Suppressor macrophage (primary cell): ENCODE measurements at regions not wholly inside any gene's neighbourhood (a gene's known extent, or its start where the extent isn't known, plus 50 kb on each side); places are given as distances from the start of the nearest gene placed in this dataset.
A peak's percentile ranks its signal among the peaks of the same experiment; 100 is the strongest.

ENCODE experiments used
- DNase-seq, 4 experiments: peaks; one replicate each; pipeline ENCODE4 v3.0.0-alpha.2; 2020 to 2022

DNA sequence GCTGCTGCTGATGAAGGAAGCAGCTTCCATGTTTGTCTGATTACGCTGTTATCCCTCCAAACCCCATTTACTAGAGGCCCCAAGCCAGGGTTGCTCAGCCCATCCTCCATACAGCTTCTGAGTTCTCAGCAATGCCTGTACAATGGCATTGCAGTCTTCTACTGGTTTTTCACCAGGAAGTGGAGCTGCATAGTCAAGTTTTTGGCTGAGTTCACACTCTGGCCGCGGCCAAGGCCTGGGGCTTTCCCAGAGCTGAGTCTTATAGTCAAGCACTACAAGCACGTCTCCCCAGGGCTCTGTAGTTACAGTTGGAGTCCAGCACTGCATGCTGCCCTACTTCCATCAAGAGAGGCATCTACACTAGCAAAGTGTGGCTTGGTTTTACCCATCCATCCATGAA, 182.5 kb downstream of the POU4F1 start:
- DNase-seq: no peak

DNA sequence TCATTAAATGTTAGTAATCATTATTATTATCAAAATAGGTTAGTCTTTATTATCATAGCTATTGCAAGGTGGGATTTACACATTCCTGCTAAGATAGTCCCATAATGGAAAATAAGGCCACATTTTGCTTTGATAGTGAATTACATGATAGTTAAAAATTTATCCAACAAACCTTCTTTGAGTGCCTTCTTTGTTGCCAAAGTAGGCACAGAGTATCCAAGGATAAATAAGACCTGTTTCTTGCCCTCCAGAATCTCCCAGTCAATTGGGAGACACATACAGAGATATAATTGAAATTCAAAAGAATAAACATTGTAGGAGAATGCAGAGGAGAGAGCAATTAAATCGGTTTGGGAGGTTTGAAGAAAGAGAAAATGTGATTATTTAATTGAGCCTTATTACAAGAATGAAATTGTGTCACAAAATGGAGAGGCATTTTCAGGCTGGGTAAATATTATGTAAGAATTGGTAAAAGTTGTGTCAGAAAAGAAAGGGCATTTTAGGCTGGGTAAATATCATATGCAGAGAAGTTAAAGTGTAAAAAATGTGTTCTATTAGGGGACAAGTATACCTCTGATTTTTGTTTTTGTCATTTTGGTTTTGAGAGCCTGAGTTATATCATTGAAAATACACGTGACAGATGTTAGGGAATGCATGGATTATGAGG, 189.3 kb downstream of the POU4F1 start:
- DNase-seq: no peak

GRCh38 chr13:78410847-78411246, 192.5 kb downstream of the POU4F1 start:
- DNase-seq: no peak

DNA sequence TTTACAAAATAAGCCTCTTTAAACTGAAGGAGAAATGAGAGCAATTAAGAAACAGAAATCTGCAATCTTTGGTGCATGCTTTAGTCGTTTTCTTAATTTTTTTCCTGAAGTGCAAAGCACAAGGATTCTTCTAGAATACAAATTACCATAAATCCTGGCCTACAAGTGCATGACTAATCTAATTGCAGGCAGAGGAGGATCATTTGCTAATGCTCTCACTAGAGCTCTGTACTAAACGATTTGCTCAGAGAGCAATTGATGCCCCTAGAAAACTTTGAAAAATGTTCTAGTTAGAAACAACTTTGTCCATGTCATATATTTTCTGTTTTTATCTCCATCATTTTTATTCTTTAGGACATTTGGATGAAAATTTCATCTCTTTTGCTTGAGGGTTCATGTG, 193.2 kb downstream of the POU4F1 start:
- no peak for DNase-seq

- DNase-seq: no peak
These were observed 194.2 kb downstream of the POU4F1 start for GRCh38 chr13:78409172-78409571.

GRCh38 chr13:78404846-78405360, 198.4 kb downstream of the POU4F1 start:
- DNase-seq: no peak

DNA sequence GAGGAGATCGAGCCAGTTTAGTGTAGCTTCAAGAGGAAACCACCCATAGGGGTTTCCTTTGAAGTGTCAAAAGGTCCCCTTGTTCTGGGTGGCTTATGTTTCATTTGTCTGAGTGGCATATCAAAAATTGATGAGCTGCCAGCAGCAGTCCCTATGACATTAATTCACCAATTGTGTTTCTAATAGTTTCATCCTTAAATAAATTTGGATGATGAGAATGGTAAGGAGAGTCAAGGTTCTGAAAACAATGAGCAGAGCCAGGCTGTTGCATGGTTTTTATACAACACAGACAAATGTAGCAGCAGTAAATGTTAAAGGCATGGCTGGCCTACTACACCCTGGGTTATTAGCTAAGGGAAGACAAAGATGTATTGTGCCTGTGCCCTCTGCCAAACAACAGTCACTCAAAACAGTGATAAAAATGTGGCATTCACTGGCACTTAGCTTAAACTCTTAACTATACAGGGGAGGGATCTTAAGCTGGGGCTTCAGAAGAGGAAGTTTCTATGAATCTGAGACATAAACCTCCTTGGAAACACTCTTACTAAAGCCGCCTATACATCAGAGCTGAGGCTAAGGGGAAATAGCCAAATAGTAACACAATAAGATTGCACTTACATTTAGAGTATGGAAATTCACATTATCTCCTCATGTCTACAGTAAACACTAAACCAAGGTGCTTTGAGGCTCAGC, 200.5 kb downstream of the POU4F1 start:
- peak in 1 of 4 experiments; percentile 17 for DNase-seq

GRCh38 chr13:78401873-78402707, 201.3 kb downstream of the POU4F1 start:
- DNase-seq: no peak

GRCh38 chr13:78398743-78399410, 204.5 kb downstream of the POU4F1 start:
- peak in 1 of 4 experiments; percentile 11 for DNase-seq

GRCh38 chr13:78393286-78394142, 209.8 kb downstream of the POU4F1 start:
- DNase-seq: no peak

- no peak for DNase-seq
These were observed 219.5 kb downstream of the POU4F1 start for GRCh38 chr13:78383899-78384298.

DNA sequence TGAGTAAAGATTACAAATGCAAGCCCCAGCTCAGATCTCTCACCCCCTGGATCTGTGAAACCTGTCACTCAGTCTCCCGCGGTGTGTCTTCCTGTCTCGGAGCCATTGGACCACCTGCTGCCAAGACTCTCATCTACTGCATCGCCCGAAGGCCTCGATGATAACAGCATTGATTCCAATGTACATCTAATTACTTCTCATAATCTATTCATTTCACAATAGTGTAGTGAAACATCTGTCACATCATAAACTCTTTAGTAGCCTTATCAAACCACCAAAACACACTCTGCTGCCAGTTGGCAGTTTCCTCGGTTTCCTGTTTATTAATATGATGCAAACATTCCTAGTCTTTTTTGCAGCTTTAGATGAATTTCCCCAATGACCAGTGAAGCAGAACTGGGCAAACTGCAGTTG, 220.3 kb downstream of the POU4F1 start:
- DNase-seq: peak in 1 of 4 experiments; percentile 10

DNA sequence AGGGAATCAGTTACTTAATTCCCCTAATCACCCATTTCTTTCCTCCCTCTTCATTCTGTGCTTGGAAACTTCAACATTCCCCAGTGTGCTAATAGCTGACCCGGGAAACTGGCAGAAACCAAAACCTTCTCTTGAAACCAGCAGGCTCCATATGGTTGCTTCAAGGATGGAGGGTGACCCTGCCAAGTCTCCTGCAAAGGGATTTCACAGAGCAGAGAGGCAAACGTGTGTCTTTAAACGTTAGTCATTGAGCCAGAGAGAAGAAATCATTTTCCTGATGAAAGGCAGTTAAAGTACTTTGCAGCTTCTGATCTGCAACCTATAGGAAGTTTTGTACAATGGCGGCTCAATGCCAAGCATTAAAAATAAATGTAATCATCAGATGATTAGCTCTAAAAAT, 220.9 kb downstream of the POU4F1 start:
- DNase-seq: no peak

GRCh38 chr13:78376822-78377221, 226.5 kb downstream of the POU4F1 start:
- no peak for DNase-seq

GRCh38 chr13:78376033-78376432, 227.3 kb downstream of the POU4F1 start:
- DNase-seq: peak; percentile 38 to 75 (median 60)

- DNase-seq: no peak
These were observed 230.8 kb downstream of the POU4F1 start for GRCh38 chr13:78372581-78372980.

GRCh38 chr13:78370231-78370630, 233.1 kb downstream of the POU4F1 start:
- no peak for DNase-seq

GRCh38 chr13:78364711-78365110, 238.6 kb downstream of the POU4F1 start:
- DNase-seq: no peak

DNA sequence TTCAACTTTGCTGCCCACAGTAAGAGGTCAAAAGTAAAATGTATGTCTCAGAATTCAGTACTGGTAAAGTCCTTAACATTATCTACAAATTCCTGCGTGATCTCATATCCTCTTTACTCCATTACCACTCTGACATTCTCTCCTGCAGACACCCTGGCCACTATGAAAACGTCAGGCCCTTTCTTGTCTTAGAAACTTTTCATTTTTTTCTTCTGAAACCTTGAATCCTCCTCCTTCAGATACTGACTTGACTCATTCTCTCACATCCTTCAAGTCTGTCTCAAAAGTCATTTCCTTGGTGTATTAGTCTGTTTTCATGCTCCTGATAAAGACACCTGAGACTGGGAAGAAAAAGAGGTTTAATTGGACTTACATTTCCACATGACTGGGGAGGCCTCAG, 262.3 kb downstream of the POU4F1 start:
- no peak for DNase-seq

DNA sequence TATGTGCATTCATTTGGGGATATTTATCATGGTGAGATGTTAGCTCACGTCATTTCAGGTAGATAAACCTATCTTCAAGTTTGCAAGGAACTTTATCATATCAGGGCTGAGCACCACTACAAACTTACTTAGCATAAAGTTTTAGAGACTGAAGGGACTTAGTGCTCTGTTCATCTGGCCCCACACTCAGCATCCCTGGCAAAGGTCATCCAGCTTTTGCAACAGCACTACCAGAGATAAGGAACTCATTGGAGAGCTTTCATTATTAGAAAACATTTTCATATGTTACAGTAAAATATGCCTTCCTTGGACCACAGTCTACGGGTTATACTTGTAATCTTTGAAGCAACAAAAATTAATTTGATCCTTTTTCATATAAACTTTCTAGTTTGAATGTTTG, 263.4 kb downstream of the POU4F1 start:
- no peak for DNase-seq

GRCh38 chr13:78334059-78334458, 269.3 kb downstream of the POU4F1 start:
- DNase-seq: no peak

DNA sequence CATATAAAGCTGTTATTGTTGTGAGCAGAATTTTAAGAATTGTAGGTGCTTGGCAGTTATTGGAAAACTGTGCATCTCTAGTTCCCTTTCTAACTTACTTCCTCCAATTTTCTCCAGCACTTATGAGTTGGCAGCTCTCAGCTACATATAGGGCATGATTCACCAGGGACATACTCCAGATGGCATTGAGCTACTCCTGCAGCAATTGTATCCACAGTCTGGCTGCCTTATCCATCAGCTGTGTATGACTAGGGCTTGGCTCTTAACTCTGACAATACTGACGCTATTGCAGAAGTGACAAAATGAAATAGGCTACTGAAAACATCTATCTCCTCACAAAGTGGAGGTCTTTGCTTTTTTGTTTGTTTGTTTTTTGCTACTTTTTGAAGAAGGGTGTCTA, 276.7 kb downstream of the POU4F1 start:
- peak; percentile 4 to 29 (median 18) for DNase-seq
